ENCODE measurements at regions not wholly inside any gene's neighbourhood (a gene's known extent, or its start where the extent isn't known, plus 50 kb on each side); places are given as distances from the start of the nearest gene placed in this dataset.
"Not testable (repeated sequence)": the region's sequence is repeated elsewhere in the genome, so short reads cannot be mapped to it uniquely, and the experiment has no call there.

GRCh38 chr7:57198801-57199200 is 66.6 kb upstream of the ZNF479 start:
- DNase-seq (ENCODE audit: extremely low read depth, low read depth): no peak
- no peak overlapping the region for H3K4me3 ChIP-seq (replicated peaks; ENCODE audit: low read depth, low read length)
- TF ChIP-seq CTCF (IDR thresholded peaks at IDR 0.05; ENCODE audit: low read depth, low read length, missing control alignments): no peak

- DNase-seq (ENCODE audit: extremely low read depth, low read depth): no peak
- H3K4me3 ChIP-seq (replicated peaks; ENCODE audit: low read depth, low read length): no peak overlapping the region
- TF ChIP-seq CTCF (IDR thresholded peaks at IDR 0.05; ENCODE audit: low read depth, low read length, missing control alignments): no peak
Measured at GRCh38 chr7:57199252-57199651, 67.0 kb upstream of the ZNF479 start.

- TF ChIP-seq CTCF (IDR thresholded peaks at IDR 0.05; ENCODE audit: low read depth, low read length, missing control alignments): no peak
- no peak for DNase-seq (ENCODE audit: extremely low read depth, low read depth)
- no peak overlapping the region for H3K4me3 ChIP-seq (replicated peaks; ENCODE audit: low read depth, low read length)
Measured at GRCh38 chr7:57201021-57201894, 69.0 kb upstream of the ZNF479 start.

- TF ChIP-seq CTCF (IDR thresholded peaks at IDR 0.05; ENCODE audit: low read depth, low read length, missing control alignments): no peak
- H3K4me3 ChIP-seq (replicated peaks; ENCODE audit: low read depth, low read length): no peak overlapping the region
- no peak for DNase-seq (ENCODE audit: extremely low read depth, low read depth)
Measured at GRCh38 chr7:57201895-57202210, 69.6 kb upstream of the ZNF479 start.

- H3K4me3 ChIP-seq (replicated peaks; ENCODE audit: low read depth, low read length): no peak overlapping the region
- DNase-seq (ENCODE audit: extremely low read depth, low read depth): no peak
Measured at GRCh38 chr7:57202274-57202673, 70.0 kb upstream of the ZNF479 start.

GRCh38 chr7:57203161-57203791 is 71.0 kb upstream of the ZNF479 start:
- no peak overlapping the region for H3K4me3 ChIP-seq (replicated peaks; ENCODE audit: low read depth, low read length)
- TF ChIP-seq CTCF (IDR thresholded peaks at IDR 0.05; ENCODE audit: low read depth, low read length, missing control alignments): no peak
- DNase-seq (ENCODE audit: extremely low read depth, low read depth): no peak

More at GRCh38 chr7:57202274-57202673, 70.0 kb upstream of the ZNF479 start:
- no peak for TF ChIP-seq CTCF (IDR thresholded peaks at IDR 0.05; ENCODE audit: low read depth, low read length, missing control alignments)

GRCh38 chr7:57203858-57204257 is 71.6 kb upstream of the ZNF479 start:
- H3K4me3 ChIP-seq (replicated peaks; ENCODE audit: low read depth, low read length); DNase-seq (ENCODE audit: extremely low read depth, low read depth): not testable (repeated sequence)
